MG63 (cell line): ENCODE measurements at regions not wholly inside any gene's neighbourhood (a gene's known extent, or its start where the extent isn't known, plus 50 kb on each side); places are given as distances from the start of the nearest gene placed in this dataset.

Experiments used
- DNase-seq: peaks from one replicate; pipeline ENCODE4 v3.0.0-alpha.2; 2020
- H3K27me3 ChIP-seq: fragments of 250-450 bp; sonication (Bioruptor Pico); 2 replicates; pipeline ENCODE4 v1.5.1; 2020; ENCODE audit warnings: mild to moderate bottlenecking, moderate library complexity
- H3K36me3 ChIP-seq: fragments of 250-450 bp; sonication (Bioruptor Pico); 2 replicates; pipeline ENCODE4 v1.5.1; 2020; ENCODE audit warnings: mild to moderate bottlenecking, moderate library complexity
- H3K4me3 ChIP-seq: fragments of 250-450 bp; sonication (Bioruptor Pico); 2 replicates; pipeline ENCODE4 v1.5.1; 2020; ENCODE audit warnings: mild to moderate bottlenecking, moderate library complexity
- H3K9me3 ChIP-seq: fragments of 250-450 bp; sonication (Bioruptor Pico); 2 replicates; pipeline ENCODE4 v1.5.1; 2020; ENCODE audit warnings: mild to moderate bottlenecking, moderate library complexity

GRCh38 chr13:58202099-58202498, 570.6 kb downstream of the PCDH17 start:
- H3K36me3 ChIP-seq: no peaks in the 10 kb centered on the region
- no peak for DNase-seq
- no peak overlapping the region for H3K4me3 ChIP-seq
- no peaks in the 10 kb centered on the region for H3K27me3 ChIP-seq
- no peaks in the 10 kb centered on the region for H3K9me3 ChIP-seq

DNA sequence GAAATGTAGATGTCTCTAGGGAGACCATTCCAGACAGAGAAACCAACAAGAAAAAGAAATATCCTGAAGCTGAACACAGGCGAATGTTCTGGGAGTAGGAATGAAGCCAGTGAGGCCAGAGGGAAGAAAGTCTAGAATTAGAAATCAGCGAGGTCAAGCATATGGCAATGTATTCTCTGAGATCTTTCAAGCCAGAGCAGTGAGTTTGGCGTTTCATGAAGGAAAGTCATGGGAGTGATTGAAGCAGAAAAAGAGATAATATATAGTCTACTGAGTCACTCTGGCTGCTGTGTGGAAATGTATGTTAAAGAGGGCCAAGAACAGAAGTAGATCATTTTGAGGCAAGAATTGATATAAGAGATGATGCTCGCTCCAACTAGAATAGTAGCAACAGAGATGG, 576.0 kb downstream of the PCDH17 start:
- Histone ChIP-seq H3K27me3 (no peaks in the 10 kb centered on the region), H3K4me3 (no peak overlapping the region), H3K9me3 (no peaks in the 10 kb centered on the region), H3K36me3 (no peaks in the 10 kb centered on the region)
- DNase-seq: no peak

- Histone ChIP-seq H3K4me3 (no peak overlapping the region), H3K9me3 (no peaks in the 10 kb centered on the region), H3K27me3 (no peaks in the 10 kb centered on the region), H3K36me3 (no peaks in the 10 kb centered on the region)
- DNase-seq: no peak
These were observed 603.9 kb downstream of the PCDH17 start for GRCh38 chr13:58235454-58235853.

DNA sequence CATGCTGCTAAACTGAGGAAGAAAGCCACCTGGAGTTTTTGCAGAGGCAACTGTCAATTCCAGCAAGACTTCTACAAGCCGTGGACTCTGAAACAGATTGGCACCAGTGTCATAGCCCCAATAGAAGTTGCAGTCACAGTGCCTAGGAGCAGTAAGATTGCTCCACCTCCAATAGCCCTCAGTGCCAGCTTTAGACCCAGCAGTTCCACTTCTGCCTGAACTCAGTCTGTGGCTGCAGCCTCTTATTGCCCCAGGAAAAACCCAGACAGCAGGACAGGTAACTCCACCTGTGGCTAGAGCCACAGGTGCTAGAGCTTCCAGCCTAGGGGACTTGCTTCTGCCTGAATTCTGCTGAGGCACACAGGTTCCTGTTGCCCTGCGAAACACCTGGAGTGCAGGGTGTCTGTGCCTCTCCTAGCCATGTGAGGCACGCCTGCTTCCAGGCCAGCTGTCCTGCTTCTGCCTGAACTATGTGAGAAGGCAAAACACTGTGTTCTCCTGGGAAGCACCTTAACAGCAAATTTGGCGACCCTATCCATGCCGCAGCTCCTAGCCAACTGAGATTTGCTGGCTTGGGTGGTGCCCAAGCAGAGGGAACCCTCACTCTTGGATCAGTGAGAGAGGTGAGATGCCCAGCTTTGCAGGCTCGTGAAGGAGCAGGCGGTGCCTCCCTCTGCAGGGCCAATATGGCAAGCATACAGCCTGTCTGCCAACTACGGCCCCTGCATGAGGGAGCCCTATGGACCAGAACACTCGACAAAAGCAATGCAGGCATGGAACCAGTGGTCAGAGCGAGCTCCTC, 607.6 kb downstream of the PCDH17 start:
- DNase-seq: no peak
- H3K36me3 ChIP-seq: no peaks in the 10 kb centered on the region
- no peak overlapping the region for H3K4me3 ChIP-seq
- H3K9me3 ChIP-seq: no peaks in the 10 kb centered on the region
- no peaks in the 10 kb centered on the region for H3K27me3 ChIP-seq

DNA sequence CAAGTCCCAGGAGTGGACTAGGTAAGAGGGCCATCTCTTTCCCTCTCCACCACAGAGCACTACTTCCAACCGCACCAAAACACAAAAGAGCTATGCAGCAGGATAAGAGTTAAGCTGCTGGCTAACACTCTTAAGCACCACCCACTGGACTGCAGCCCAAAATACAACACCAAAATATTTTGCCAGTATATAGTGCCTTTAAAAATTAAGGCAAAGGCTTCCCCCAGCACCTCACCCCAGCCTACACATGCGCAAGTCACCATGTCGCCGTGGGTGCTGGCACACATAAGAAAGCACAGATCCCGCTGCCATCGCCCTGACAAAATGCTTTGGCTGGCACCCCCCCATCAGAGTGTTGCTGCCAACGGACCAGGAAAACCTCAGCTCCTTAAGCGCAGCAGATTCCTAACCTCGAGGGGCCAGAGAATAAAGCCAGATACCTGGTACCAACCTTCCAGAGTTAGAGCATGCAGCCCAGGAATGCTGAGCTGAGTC, 608.3 kb downstream of the PCDH17 start:
- no peaks in the 10 kb centered on the region for H3K9me3 ChIP-seq
- H3K36me3 ChIP-seq: no peaks in the 10 kb centered on the region
- no peak overlapping the region for H3K4me3 ChIP-seq
- H3K27me3 ChIP-seq: no peaks in the 10 kb centered on the region
- DNase-seq: no peak

DNA sequence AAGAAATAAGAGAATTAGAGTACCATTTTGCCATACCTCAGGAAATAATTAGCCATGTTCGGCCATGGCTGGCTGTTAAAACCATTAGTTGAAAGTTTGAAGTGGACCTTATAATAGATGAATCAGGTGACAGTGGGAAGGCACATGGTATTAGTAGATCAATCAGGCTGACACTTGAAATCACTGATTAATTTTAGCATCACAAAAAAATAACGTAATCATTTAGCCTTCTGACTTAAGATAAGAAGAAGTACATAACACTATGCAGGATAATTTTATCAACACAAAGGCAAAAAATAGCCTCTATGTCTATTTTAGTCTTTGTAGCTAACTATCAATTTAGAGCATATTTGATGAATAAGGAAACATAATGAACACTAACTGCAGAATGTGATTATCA, 615.5 kb downstream of the PCDH17 start:
- no peaks in the 10 kb centered on the region for H3K27me3 ChIP-seq
- DNase-seq: no peak
- H3K9me3 ChIP-seq: no peaks in the 10 kb centered on the region
- no peak overlapping the region for H3K4me3 ChIP-seq
- H3K36me3 ChIP-seq: no peaks in the 10 kb centered on the region

DNA sequence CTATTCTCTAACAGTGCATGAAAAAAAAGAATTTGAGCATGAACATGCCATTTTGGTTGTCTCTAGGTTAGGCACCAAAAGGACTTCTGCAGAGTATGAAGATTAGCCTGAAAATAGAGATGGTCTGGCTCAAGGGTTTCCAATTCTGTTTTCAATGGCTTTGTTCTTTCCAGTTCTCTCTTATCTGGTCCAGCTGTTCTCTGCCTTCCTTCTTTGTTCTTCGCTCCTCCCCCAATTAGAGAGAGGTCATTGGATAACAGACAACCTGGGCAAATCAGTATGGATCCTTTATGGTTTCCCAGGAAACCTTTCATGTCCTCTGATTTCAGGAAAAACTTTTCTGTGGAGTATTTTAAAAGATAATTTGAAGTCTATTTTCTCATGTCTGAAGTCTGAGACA, 623.4 kb downstream of the PCDH17 start:
- Histone ChIP-seq H3K9me3 (no peaks in the 10 kb centered on the region), H3K27me3 (no peaks in the 10 kb centered on the region), H3K4me3 (no peak overlapping the region), H3K36me3 (no peaks in the 10 kb centered on the region)
- no peak for DNase-seq

GRCh38 chr13:58266271-58266670, 634.7 kb downstream of the PCDH17 start:
- no peak for DNase-seq
- H3K27me3 ChIP-seq: no peaks in the 10 kb centered on the region
- H3K9me3 ChIP-seq: no peaks in the 10 kb centered on the region
- no peaks in the 10 kb centered on the region for H3K36me3 ChIP-seq
- no peak overlapping the region for H3K4me3 ChIP-seq

- no peak overlapping the region for H3K4me3 ChIP-seq
- H3K27me3 ChIP-seq: no peaks in the 10 kb centered on the region
- H3K9me3 ChIP-seq: no peaks in the 10 kb centered on the region
- no peaks in the 10 kb centered on the region for H3K36me3 ChIP-seq
- DNase-seq: no peak
These were observed 667.1 kb downstream of the PCDH17 start for GRCh38 chr13:58298556-58299135.

GRCh38 chr13:58300224-58300623, 668.7 kb downstream of the PCDH17 start:
- H3K36me3 ChIP-seq: no peaks in the 10 kb centered on the region
- H3K9me3 ChIP-seq: no peaks in the 10 kb centered on the region
- no peaks in the 10 kb centered on the region for H3K27me3 ChIP-seq
- no peak overlapping the region for H3K4me3 ChIP-seq
- no peak for DNase-seq

GRCh38 chr13:58300974-58301681, 669.6 kb downstream of the PCDH17 start:
- H3K36me3 ChIP-seq: no peaks in the 10 kb centered on the region
- DNase-seq: no peak
- H3K9me3 ChIP-seq: no peaks in the 10 kb centered on the region
- no peaks in the 10 kb centered on the region for H3K27me3 ChIP-seq
- H3K4me3 ChIP-seq: no peak overlapping the region

DNA sequence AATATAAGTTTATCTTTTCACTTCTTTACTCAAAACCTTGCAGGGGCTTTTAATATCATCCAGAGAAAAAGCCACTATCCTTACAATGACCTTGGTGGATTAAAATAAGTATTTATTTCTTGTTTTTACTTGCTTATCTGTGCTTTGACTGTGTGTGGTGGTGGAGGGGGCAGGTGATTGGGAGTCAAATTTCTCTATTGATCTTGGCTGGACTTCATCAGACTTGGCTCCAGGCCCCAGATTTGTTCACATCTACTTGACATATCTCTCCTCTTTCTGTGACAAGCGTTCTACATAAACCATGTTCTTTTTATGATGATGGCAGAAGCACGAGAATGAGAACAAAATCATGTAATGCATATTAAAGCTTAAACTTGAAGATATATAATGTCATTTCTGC, 670.8 kb downstream of the PCDH17 start:
- H3K9me3 ChIP-seq: no peaks in the 10 kb centered on the region
- no peaks in the 10 kb centered on the region for H3K36me3 ChIP-seq
- no peak for DNase-seq
- no peaks in the 10 kb centered on the region for H3K27me3 ChIP-seq
- H3K4me3 ChIP-seq: no peak overlapping the region

GRCh38 chr13:58306062-58306461, 674.5 kb downstream of the PCDH17 start:
- H3K4me3 ChIP-seq: no peak overlapping the region
- no peak for DNase-seq
- H3K9me3 ChIP-seq: no peaks in the 10 kb centered on the region
- no peaks in the 10 kb centered on the region for H3K27me3 ChIP-seq
- no peaks in the 10 kb centered on the region for H3K36me3 ChIP-seq

- DNase-seq: no peak
- no peaks in the 10 kb centered on the region for H3K27me3 ChIP-seq
- H3K36me3 ChIP-seq: no peaks in the 10 kb centered on the region
- no peak overlapping the region for H3K4me3 ChIP-seq
- no peaks in the 10 kb centered on the region for H3K9me3 ChIP-seq
These were observed 681.7 kb downstream of the PCDH17 start for GRCh38 chr13:58313219-58313618.

- H3K27me3 ChIP-seq: no peaks in the 10 kb centered on the region
- H3K36me3 ChIP-seq: no peaks in the 10 kb centered on the region
- DNase-seq: no peak
- H3K9me3 ChIP-seq: no peaks in the 10 kb centered on the region
- no peak overlapping the region for H3K4me3 ChIP-seq
These were observed 687.1 kb downstream of the PCDH17 start for GRCh38 chr13:58318495-58319167.

- no peak overlapping the region for H3K4me3 ChIP-seq
- H3K9me3 ChIP-seq: no peaks in the 10 kb centered on the region
- H3K36me3 ChIP-seq: no peaks in the 10 kb centered on the region
- DNase-seq: no peak
- H3K27me3 ChIP-seq: no peaks in the 10 kb centered on the region
These were observed 692.6 kb downstream of the PCDH17 start for GRCh38 chr13:58324161-58324560.

DNA sequence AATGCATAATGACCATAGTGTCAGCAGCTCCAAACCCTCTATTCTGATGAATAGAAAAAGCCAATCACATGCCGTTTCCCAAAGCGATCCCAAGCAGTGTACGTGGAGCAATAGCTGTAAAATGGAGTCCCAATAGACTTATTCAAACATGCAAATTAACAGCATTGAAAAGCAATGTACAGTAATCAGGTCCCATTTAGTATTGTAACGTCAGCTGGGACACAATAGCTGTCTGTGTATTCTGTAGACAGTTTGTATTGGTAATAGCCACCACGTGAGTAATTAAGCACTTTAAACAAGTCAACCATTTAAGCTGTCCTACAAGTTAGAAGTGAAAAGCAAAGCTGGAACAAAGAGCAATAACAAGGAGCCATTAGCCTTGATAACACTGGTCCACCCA, 698.2 kb downstream of the PCDH17 start:
- H3K9me3 ChIP-seq: no peaks in the 10 kb centered on the region
- H3K4me3 ChIP-seq: no peak overlapping the region
- H3K36me3 ChIP-seq: no peaks in the 10 kb centered on the region
- H3K27me3 ChIP-seq: no peaks in the 10 kb centered on the region
- DNase-seq: no peak
